NCI-H2081 (cell line): ENCODE measurements at regions not wholly inside any gene's neighbourhood (a gene's known extent, or its start where the extent isn't known, plus 50 kb on each side); places are given as distances from the start of the nearest gene placed in this dataset.
"Not testable (repeated sequence)": the region's sequence is repeated elsewhere in the genome, so short reads cannot be mapped to it uniquely, and the experiment has no call there.

Source experiments
- DNase-seq, 2 experiments: peaks; one replicate each; lab custom pipeline; 2025; lab: John Stamatoyannopoulos, UW

- no peak for DNase-seq
Observed at GRCh38 chr14:45716572-45716971, 463.6 kb upstream of the MIS18BP1 start.

DNA sequence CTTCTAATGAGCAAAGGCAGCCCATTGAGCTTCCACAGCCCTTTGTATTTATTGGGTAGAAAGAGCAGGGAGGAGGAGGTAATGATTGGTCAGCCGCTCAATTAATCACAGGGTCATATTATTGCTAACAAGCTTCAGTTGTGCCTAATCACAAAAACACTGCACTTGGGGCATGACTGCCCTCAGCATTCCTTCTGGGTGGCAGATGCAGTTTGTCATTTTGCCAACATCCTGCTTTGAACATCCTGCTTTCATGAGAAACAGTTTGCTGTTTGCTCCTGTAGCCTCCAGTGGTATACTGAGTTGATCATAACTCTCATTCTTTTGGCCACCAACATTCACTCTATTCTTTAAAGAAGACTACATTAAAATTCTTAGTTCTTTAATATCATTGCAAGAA lies 462.9 kb upstream of the MIS18BP1 start:
- DNase-seq: no peak

DNA sequence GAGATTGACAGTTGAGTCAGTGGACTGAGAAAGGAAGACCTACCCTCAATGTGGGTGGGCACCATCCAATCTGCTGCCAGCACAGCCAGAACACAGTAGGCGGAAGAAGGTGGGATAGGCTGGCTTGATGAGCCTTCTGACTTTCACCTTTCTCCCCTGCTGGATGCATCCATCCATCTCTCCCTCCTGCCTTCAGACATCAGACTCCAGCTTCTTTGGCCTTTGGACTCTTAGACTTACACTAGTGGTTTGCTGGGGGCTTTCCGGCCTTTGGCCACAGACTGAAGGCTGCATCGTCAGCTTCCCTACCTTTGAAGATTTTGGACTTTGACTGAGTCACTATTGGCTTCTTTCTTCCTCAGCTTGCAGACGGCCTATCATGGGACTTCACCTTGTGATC lies 456.5 kb upstream of the MIS18BP1 start:
- DNase-seq: no peak

DNA sequence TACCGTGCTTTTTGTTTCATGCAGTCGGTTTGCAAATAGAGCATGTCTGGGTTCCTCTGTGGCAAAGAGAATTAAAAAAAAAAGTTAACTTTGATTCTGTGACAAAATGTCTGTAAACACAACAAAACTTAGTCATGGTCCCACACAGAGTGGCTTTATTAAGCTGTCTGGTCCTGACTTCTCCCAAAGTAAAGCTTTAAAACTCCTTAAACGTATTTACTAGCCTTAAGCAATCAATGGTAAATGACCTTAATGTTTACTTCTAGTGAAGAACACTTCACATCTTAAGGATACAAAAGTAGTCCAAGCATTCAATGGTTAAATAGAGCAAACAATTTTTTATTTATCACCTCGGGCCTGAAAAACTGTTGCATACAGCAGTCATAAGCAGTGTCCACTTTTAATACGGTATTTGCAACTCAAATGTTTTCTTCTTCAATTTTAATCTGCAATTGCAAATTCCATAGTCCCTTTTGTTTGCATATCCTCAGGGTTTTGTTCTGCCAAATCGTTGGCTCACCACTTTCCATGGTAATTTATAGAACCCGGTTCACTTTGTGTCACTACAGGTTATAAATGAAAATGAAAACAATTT lies 453.0 kb upstream of the MIS18BP1 start:
- no peak for DNase-seq

GRCh38 chr14:45699471-45699870 lies 446.5 kb upstream of the MIS18BP1 start:
- DNase-seq: no peak

GRCh38 chr14:45698462-45699134 lies 445.6 kb upstream of the MIS18BP1 start:
- peak; percentile 42 to 56 for DNase-seq

DNA sequence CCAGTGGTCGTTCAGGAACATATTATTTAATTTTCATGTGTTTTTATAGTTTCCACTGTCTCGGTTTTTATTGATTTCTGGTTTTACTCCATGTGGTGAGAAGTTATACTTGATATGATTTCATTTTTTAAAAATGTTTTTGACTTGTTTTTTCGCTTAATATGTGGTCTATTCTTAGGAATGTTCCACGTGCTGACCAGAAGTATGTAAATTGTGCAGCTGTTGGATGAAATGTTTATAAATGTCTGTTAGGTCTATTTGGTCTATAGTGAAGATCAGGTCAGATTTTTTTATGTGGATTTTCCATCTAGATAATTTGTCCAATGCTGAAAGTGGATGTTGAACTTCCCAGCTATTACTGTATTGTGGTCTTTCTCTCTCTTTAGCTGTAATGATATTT lies 433.8 kb upstream of the MIS18BP1 start:
- no peak for DNase-seq

GRCh38 chr14:45680531-45680930 lies 427.5 kb upstream of the MIS18BP1 start:
- no peak for DNase-seq

- no peak for DNase-seq
Observed at GRCh38 chr14:45679853-45680252, 426.9 kb upstream of the MIS18BP1 start.

DNA sequence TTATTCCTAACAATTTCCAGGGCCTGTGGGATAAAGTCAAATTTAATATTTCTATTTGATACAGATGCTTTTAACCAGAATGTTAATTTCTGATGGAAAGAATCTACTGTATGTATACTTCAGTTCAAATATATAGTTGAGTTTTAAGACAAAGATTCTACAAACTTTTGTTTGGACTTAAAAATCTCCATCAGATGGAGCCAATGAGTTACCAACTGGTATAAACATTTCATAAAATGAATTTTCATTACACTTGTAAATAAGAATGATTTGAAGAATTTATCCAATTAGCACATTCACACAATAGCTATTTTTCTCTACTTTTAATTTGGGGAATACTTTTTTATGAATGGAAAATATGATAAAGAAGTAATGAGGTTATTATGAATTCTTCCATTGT lies 425.2 kb upstream of the MIS18BP1 start:
- DNase-seq: no peak

DNA sequence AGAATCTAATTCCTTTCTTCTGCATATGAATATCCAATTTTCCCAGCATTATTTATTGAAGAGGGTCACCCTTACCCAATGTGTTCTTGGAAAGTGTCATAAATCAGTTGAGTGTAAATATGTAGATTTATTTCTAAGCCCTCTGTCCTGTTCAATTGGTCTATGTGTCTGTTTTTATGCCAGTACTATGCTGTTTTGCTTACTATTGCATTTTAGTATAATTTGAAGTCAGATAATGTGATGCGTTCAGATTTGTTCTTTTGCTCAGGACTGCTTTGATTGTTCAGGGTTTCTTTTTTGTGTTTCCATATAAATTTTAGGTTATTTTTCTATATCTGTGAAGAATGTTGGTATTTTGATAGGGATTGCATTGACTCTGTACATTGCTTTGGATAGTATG lies 420.4 kb upstream of the MIS18BP1 start:
- DNase-seq: no peak

DNA sequence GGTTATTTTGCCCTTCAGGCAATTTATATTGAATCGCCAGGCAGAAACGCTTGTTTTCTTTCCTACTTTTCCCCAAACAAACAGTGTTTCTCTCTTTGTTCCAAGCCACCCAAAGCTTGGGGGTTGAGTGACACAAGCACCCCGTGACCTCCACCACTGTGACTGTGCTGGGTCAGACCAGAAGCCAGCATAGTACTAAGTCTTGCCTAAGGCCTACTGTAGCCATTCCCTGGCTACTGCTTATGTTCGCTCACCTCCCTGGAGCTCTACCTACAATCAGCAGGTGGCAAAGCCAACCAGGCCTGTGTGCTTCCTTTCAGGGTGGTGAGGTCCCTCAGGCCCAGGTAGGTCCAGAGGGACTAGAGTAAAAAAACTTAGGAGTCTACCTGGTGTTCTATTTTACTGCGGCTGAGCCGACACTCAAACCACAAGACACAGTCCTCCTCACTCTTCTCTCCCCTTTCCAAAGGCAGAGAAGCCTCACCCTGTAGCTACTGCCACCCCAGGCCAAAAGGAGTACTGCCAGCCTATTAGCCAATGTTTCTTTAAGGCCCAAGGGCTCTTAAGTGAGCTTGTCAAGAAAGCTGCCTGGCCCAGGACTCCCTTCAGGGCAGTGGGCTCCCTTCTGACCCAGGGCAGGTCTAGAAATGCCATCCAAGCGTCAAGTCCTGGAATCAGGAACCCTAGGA lies 411.8 kb upstream of the MIS18BP1 start:
- no peak for DNase-seq

DNA sequence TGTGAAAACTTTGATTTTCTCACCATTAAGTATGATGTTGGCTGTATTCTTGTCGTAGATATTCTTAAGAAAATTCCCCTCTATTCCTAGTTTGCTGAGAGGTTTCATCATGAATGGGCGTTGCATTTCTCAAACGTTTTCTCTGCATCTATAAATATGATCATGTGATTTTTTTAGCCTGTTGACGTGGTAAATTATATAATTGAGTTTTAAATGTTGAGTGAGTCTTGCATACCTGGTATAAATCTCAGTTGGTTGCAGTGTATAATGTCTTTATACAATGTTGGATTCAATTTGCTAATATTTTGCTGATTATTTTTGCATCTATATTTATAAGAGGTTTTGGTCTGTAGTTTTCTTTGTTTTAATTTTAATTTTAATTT lies 405.9 kb upstream of the MIS18BP1 start:
- no peak for DNase-seq

DNA sequence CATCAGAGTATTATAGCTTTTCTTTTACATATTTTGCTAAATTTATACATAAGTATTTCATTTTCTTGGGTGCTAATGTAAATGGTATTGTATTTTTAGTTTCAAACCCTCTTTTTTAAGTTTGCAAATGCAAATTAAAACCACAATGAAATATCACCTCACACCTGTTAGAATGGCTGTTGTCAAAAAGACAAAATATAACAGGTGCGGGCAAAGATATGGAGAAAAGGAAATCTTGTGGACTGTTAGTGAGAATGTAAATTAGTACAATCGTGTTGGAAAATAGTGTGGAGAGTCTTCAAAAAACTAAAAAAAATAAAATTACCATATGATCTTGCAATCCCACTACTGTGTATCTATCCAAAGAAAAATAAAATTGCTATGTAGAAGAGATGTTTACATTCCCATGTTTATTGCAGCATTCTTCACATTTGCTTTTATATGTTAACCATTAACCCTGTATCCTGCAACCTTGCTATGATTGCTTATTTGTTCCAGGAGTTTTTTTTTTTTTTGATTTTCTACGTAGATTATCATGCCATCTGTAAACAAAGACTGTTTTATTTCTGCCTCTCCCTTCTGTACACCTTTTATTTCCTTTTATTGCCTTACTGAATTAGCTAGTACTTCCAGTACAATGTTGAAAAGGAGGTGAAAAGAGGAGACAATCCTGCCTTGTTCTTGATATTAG lies 405.4 kb upstream of the MIS18BP1 start:
- no peak for DNase-seq

DNA sequence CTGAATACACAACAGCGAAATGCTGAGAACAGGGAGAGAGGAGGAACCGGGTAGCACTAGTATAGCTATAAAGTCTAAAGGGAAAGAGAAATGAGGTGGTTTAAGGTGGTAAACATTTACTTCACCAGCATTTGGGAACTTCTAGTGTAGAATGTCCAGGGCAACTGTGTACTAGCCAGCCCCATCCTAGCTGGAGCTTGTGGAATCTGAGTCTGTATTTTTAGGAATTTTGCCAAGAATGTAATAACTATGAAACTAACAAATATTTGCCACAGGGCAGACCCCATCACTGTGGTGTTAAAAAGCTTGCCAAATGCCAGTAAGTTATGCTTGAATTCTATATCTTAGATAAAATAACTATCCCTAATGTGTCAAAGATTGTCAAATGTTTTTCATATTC lies 398.9 kb upstream of the MIS18BP1 start:
- DNase-seq: no peak

DNA sequence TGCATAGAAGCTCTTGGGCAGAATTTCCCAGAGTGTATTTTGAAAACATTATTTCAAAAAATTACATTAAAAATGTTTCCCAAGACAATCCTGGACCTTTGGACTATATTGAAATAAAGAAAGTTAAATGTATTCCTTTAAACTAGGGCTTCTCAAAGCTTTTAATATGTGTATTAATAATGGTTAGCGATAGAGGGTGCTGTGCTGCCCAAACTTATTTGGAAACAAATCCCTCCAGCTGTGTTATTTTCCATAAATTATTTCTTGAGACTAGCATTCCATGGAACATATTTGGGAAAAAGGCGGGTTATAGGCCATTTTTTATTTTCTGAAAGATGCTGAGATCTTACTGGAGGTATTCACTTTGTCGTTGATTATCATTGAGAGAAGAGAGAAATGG lies 397.8 kb upstream of the MIS18BP1 start:
- no peak for DNase-seq

GRCh38 chr14:45649051-45649450 lies 396.0 kb upstream of the MIS18BP1 start:
- no peak for DNase-seq

DNA sequence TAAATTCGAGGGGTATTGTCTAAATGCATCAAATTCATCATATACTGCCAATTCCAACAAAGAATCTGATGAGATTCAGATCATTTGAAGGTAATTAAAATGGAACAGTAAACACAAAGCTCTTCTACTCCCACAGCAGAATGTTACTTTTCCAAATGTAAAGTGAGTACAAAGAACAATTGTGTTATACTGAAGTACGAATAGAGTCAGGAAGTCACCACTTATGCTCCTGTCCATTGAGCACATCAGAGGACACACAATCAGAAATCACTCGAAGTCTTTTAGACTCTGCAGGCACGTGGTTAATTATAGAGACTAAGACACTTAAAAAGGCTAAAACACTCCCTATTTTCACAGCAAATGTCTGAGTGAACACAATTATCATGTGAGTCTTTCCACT lies 388.5 kb upstream of the MIS18BP1 start:
- peak in 1 of 2 experiments; percentile 3 for DNase-seq

DNA sequence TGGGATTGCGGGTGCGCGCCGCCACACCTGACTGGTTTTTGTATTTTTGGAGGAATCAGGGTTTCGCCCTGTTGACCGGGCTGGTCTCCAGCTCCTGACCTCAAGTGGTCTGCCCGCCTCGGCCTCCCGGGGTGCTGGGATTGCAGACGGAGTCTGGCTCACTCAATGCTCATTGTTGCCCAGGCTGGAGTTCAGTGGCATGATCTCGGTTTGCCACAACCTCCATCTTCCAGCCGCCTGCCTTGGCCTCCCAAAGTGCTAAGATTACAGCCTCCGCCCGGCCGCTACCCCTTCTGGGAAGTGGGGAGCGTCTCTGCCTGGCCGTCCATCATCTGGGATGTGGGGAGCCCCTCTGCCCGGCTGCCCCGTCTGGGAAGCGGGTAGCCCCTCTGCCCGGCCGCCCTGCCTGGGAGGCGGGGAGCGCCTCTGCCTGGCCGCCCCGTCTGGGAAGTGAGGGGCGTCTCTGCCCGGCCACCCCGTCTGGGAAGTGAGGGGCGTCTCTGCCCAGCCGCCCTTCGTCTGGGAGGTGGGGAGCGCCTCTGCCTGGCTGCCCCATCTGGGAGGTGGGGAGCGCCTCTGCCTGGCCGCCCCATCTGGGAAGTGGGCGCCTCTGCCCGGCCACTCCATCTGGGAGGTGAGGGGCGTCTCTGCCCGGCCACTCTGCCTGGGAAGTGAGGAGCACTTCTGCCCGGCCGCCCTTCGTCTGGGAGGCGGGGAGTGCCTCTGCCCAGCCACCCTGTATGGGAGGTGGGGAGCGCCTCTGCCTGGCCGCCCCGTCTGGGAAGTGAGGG lies 381.8 kb upstream of the MIS18BP1 start:
- DNase-seq: not testable (repeated sequence)

DNA sequence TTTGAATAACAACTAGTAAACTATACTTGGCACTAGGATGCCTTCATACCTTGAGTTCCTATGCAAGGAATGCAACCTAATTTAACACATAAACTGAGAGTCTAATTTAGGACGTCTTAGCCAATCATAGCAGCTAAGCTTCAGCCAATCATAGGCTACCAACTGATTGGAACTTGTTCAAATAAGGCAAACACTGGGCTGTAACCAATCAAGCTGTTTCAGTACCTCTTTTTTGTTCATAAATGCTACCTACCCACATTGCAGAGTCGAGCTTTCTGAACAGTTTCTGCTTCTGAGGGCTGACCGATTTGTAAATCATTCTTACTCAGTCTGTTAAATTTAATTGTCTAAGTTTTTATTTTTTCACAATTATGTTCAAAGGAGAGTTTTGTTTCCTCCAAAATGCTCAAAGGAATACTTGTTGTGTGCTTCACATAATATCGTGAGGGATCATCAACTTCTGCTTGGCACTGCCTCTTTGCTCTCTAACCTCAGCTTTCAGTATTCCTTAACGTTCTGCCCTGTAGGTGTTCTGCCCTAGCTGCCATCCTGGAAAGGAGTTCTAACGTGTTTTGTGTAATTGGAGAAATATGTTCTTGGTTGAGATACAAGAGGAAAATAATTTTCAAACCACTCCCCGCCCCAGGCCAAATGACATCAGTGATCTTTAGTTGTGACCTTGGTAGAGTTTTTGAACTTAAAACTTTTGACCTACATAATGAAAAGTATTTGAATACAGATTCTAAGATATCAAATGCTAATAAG lies 380.4 kb upstream of the MIS18BP1 start:
- no peak for DNase-seq

DNA sequence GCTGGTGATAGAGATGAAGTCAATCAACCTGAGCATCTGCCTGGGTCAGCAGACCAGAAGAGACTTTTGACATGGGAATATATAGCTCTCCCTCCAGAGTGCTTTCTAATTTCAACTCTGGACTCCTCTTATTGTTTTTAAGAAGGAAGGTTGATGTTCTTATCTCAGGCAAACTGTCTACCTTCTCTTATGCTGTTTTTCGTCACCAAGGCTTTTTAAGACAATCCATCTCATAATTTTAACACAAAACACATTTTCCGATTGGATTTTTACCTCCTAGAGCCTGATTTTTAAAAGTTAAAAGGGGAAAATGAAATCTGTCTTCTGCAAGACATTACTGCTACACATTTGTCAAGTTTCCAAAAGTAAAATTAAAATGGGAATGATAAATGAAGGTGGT lies 368.7 kb upstream of the MIS18BP1 start:
- no peak for DNase-seq
